Vagina (tissue), 2 donors: ENCODE measurements at regions not wholly inside any gene's neighbourhood (a gene's known extent, or its start where the extent isn't known, plus 50 kb on each side); places are given as distances from the start of the nearest gene placed in this dataset.

Experiments used
- DNase-seq, 2 donors: peaks; one replicate each; pipeline ENCODE4 v3.0.0-alpha.2; 2017; ENCODE audit errors: extremely low spot score in 2 of 2
- H3K27ac ChIP-seq: fragments of 200-600 bp; sonication (generic); one replicate; pipeline ENCODE4 v1.5.1; 2019
- H3K27me3 ChIP-seq: fragments of 200-600 bp; sonication (generic); one replicate; pipeline ENCODE4 v1.5.1; 2019
- H3K36me3 ChIP-seq, 2 donors: fragments of 200-600 bp; sonication (generic); one replicate each; pipeline ENCODE4 v1.5.1; 2017 to 2019
- H3K4me1 ChIP-seq: fragments of 200-600 bp; sonication (generic); one replicate; pipeline ENCODE4 v1.5.1; 2019
- H3K4me3 ChIP-seq, 2 donors: fragments of 200-600 bp; sonication (generic); 1 replicate in 1 of 2; 2 replicates in 1 of 2; pipeline ENCODE4 v1.5.1; 2016 to 2019
- H3K9me3 ChIP-seq: fragments of 200-600 bp; sonication (generic); one replicate; pipeline ENCODE4 v1.5.1; 2019
- CTCF ChIP-seq, 3 experiments: fragments of 450-650 bp in 2 of 3; fragments of 200-600 bp in 1 of 3; sonication (generic) in 1 of 3; IDR thresholded peaks; one replicate each; pipeline ENCODE4 v1.5.1; 2017 to 2019; ENCODE audit warnings: antibody characterized with exemption in 3 of 3, mild to moderate bottlenecking in 2 of 3, moderate library complexity in 2 of 3
- POLR2A ChIP-seq, 2 donors: fragments of 450-650 bp; IDR thresholded peaks; one replicate each; pipeline ENCODE4 v1.6.1; 2017; ENCODE audit warnings: antibody characterized with exemption in 2 of 2, mild to moderate bottlenecking in 2 of 2, moderate library complexity in 2 of 2
- POLR2AphosphoS5 ChIP-seq, 2 donors: sonication (generic); formaldehyde crosslinking; IDR thresholded peaks; one replicate each; pipeline ENCODE4 v1.9.0; 2017; ENCODE audit warnings: antibody characterized with exemption in 2 of 2, mild to moderate bottlenecking in 2 of 2, low read depth in 1 of 2; ENCODE audit not compliant: insufficient read depth in 1 of 2
- intact Hi-C: fragments of 100-400 bp; cut with DNase I; formaldehyde crosslinking; loops from one replicate; pipeline ENCODE4 v1.15.1; 2023

GRCh38 chr1:181204530-181204929 lies 116.0 kb downstream of the IER5 start:
- Histone ChIP-seq H3K36me3 (no peaks in the 10 kb centered on the region), H3K27ac (no peak overlapping the region), H3K9me3 (no peaks in the 10 kb centered on the region), H3K4me1 (no peaks in the 10 kb centered on the region), H3K4me3 (no peak overlapping the region), H3K27me3 (no peaks in the 10 kb centered on the region)
- TF ChIP-seq POLR2A (IDR thresholded peaks at IDR 0.05) (no peak), CTCF (IDR thresholded peaks at IDR 0.05) (no peak), POLR2AphosphoS5 (IDR thresholded peaks at IDR 0.05; ENCODE audit: insufficient read depth in 1 of 2, low read depth in 1 of 2) (no peak)
- no peak for DNase-seq
- intact Hi-C loops = no loop called here

GRCh38 chr1:181205901-181206300 lies 117.4 kb downstream of the IER5 start:
- intact Hi-C loops = no loop called here
- DNase-seq = no peak
- H3K36me3 ChIP-seq = no peaks in the 10 kb centered on the region

GRCh38 chr1:181206513-181206912 lies 118.0 kb downstream of the IER5 start:
- H3K27me3 ChIP-seq = no peaks in the 10 kb centered on the region
- no peak overlapping the region for H3K4me3 ChIP-seq
- H3K4me1 ChIP-seq = no peaks in the 10 kb centered on the region
- no peaks in the 10 kb centered on the region for H3K9me3 ChIP-seq
- H3K27ac ChIP-seq = no peak overlapping the region
- TF ChIP-seq CTCF (IDR thresholded peaks at IDR 0.05) = no peak
- no peak for TF ChIP-seq POLR2AphosphoS5 (IDR thresholded peaks at IDR 0.05; ENCODE audit: insufficient read depth in 1 of 2, low read depth in 1 of 2)
- TF ChIP-seq POLR2A (IDR thresholded peaks at IDR 0.05) = no peak
- intact Hi-C loops = no loop called here
- no peaks in the 10 kb centered on the region for H3K36me3 ChIP-seq
- DNase-seq = no peak

More at GRCh38 chr1:181205901-181206300, 117.4 kb downstream of the IER5 start:
- no peak overlapping the region for H3K27ac ChIP-seq
- H3K4me3 ChIP-seq = no peak overlapping the region
- no peaks in the 10 kb centered on the region for H3K4me1 ChIP-seq
- H3K27me3 ChIP-seq = no peaks in the 10 kb centered on the region
- TF ChIP-seq POLR2AphosphoS5 (IDR thresholded peaks at IDR 0.05; ENCODE audit: insufficient read depth in 1 of 2, low read depth in 1 of 2) (no peak), POLR2A (IDR thresholded peaks at IDR 0.05) (no peak), CTCF (IDR thresholded peaks at IDR 0.05) (no peak)
- no peaks in the 10 kb centered on the region for H3K9me3 ChIP-seq

GRCh38 chr1:181206979-181207790 lies 118.7 kb downstream of the IER5 start:
- intact Hi-C loops = no loop called here
- no peak overlapping the region for H3K27ac ChIP-seq
- H3K36me3 ChIP-seq = no peaks in the 10 kb centered on the region
- no peaks in the 10 kb centered on the region for H3K27me3 ChIP-seq
- H3K4me3 ChIP-seq = no peak overlapping the region
- H3K4me1 ChIP-seq = no peaks in the 10 kb centered on the region
- H3K9me3 ChIP-seq = no peaks in the 10 kb centered on the region
- TF ChIP-seq POLR2AphosphoS5 (IDR thresholded peaks at IDR 0.05; ENCODE audit: insufficient read depth in 1 of 2, low read depth in 1 of 2) (no peak), POLR2A (IDR thresholded peaks at IDR 0.05) (no peak)
- no peak for DNase-seq

GRCh38 chr1:181208083-181208482 lies 119.6 kb downstream of the IER5 start:
- Histone ChIP-seq H3K4me3 (no peak overlapping the region), H3K36me3 (no peaks in the 10 kb centered on the region), H3K27ac (no peak overlapping the region), H3K27me3 (no peaks in the 10 kb centered on the region), H3K4me1 (no peaks in the 10 kb centered on the region), H3K9me3 (no peaks in the 10 kb centered on the region)
- intact Hi-C loops = no loop called here
- DNase-seq = no peak
- no peak for TF ChIP-seq POLR2AphosphoS5 (IDR thresholded peaks at IDR 0.05; ENCODE audit: insufficient read depth in 1 of 2, low read depth in 1 of 2)
- no peak for TF ChIP-seq CTCF (IDR thresholded peaks at IDR 0.05)
- TF ChIP-seq POLR2A (IDR thresholded peaks at IDR 0.05) = no peak
